Ishikawa (cell line): ENCODE measurements at regions not wholly inside any gene's neighbourhood (a gene's known extent, or its start where the extent isn't known, plus 50 kb on each side); places are given as distances from the start of the nearest gene placed in this dataset.

Experiments
- EP300 ChIP-seq: IDR thresholded peaks from 2 replicates; pipeline ENCODE4 v1.6.1; 2012; ENCODE audit warnings: borderline replicate concordance
- NFIC ChIP-seq: IDR thresholded peaks from 2 replicates; pipeline ENCODE4 v1.6.1; 2012
- RAD21 ChIP-seq: IDR thresholded peaks from 2 replicates; pipeline ENCODE4 v1.6.1; 2012; ENCODE audit warnings: low read depth
- TCF12 ChIP-seq: IDR thresholded peaks from 2 replicates; pipeline ENCODE4 v1.6.1; 2012; ENCODE audit warnings: low read depth
- YY1 ChIP-seq: IDR thresholded peaks from 2 replicates; pipeline ENCODE4 v1.6.1; 2012; ENCODE audit warnings: low read depth
- ZBTB7A ChIP-seq: IDR thresholded peaks from 2 replicates; pipeline ENCODE4 v1.6.1; 2012; ENCODE audit warnings: low read depth

DNA sequence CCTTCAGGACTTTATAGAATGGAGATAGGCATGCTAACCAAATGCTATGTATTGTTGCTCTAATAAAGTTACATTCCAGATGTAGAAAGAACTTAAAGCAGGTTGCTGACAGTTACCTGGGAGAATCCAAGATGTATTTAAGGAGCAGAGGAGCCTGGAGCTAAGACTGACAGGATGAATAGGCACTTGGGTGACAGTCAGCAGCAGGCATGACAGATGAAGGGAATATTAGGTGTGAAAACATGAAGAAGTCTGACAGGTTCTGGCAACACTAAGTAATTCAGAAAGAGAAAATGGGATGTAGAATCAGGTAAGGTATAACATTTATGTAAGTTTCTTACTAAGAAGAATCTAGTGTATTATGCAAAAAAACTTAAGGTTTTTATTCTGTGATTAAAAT is 232.0 kb downstream of the DSC3 start:
- TF ChIP-seq TCF12: no peak
- no peak for TF ChIP-seq EP300
- no peak for TF ChIP-seq RAD21
- no peak for TF ChIP-seq ZBTB7A
- TF ChIP-seq NFIC: no peak
- TF ChIP-seq YY1: no peak
